RWPE2 (cell line): ENCODE measurements at regions not wholly inside any gene's neighbourhood (a gene's known extent, or its start where the extent isn't known, plus 50 kb on each side); places are given as distances from the start of the nearest gene placed in this dataset.
"Not testable (repeated sequence)": the region's sequence is repeated elsewhere in the genome, so short reads cannot be mapped to it uniquely, and the experiment has no call there.

ENCODE experiments used
- ATAC-seq: fragments of 200-7000 bp; cut with Tn5 transposase; 3 replicates; pipeline ENCODE4 v1.9.1; 2021; ENCODE audit warnings: low read depth
- DNase-seq: peaks from one replicate; pipeline ENCODE4 v3.0.0-alpha.2; 2020; ENCODE audit warnings: low spot score
- H3K27ac ChIP-seq: fragments of 450-650 bp; 2 replicates; pipeline ENCODE4 v1.5.1; 2017; ENCODE audit warnings: mild to moderate bottlenecking; ENCODE audit not compliant: poor library complexity, severe bottlenecking
- H3K27me3 ChIP-seq: fragments of 250-450 bp; sonication (Bioruptor Pico); 2 replicates; pipeline ENCODE4 v1.5.1; 2021; ENCODE audit warnings: mild to moderate bottlenecking, moderate library complexity; ENCODE audit not compliant: insufficient read depth, poor library complexity, severe bottlenecking
- H3K36me3 ChIP-seq: fragments of 250-450 bp; sonication (Bioruptor Pico); 2 replicates; pipeline ENCODE4 v1.5.1; 2020; ENCODE audit warnings: low read depth, mild to moderate bottlenecking, moderate library complexity
- H3K4me1 ChIP-seq: fragments of 250-450 bp; sonication (Bioruptor Pico); 2 replicates; pipeline ENCODE4 v1.5.1; 2021; ENCODE audit warnings: mild to moderate bottlenecking, moderate library complexity; ENCODE audit not compliant: insufficient read depth, poor library complexity, severe bottlenecking
- H3K4me3 ChIP-seq: fragments of 250-450 bp; sonication (Bioruptor Pico); 2 replicates; pipeline ENCODE4 v1.5.1; 2021; ENCODE audit warnings: mild to moderate bottlenecking, moderate library complexity; ENCODE audit not compliant: severe bottlenecking
- H3K9me3 ChIP-seq: fragments of 250-450 bp; sonication (Bioruptor Pico); 2 replicates; pipeline ENCODE4 v1.5.1; 2021; ENCODE audit warnings: mild to moderate bottlenecking, moderate library complexity; ENCODE audit not compliant: severe bottlenecking
- CTCF ChIP-seq: fragments of 450-650 bp; IDR thresholded peaks from one replicate; pipeline ENCODE4 v1.5.1; 2017; ENCODE audit warnings: mild to moderate bottlenecking, moderate library complexity; ENCODE audit not compliant: poor library complexity, severe bottlenecking

GRCh38 chr6:8172530-8172929, 70.2 kb upstream of the EEF1E1 start:
- Histone ChIP-seq H3K36me3 (no peaks in the 10 kb centered on the region), H3K4me1 (peaks cover 7% of the 10 kb centered on the region), H3K4me3 (no peak overlapping the region), H3K9me3 (no peaks in the 10 kb centered on the region), H3K27me3 (no peaks in the 10 kb centered on the region), H3K27ac (no peak overlapping the region)
- TF ChIP-seq CTCF, result peak; percentile 6
- DNase-seq (no peak), ATAC-seq (no peak)

DNA sequence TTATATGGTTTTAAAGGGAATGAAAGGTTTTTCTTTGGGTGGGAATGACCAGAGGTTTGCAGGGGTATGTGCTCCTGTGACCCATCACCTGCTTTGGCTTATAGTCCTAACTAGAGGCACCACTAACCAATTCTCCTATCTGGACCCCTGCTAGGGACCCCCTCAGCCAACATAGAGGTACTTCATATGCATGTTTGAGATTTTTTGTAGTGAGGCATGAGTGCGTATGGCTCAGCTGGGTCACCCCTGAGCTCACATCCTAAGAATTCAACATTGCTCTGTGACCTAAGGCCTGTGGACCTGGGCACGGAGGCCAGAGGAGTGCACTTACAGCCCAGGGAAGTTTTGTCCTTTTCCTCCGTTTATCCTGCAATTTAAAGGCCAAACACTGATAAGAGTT, 68.4 kb upstream of the EEF1E1 start:
- TF ChIP-seq CTCF, result no peak
- DNase-seq (no peak), ATAC-seq (no peak)
- Histone ChIP-seq H3K9me3 (no peaks in the 10 kb centered on the region), H3K4me3 (no peak overlapping the region), H3K27me3 (no peaks in the 10 kb centered on the region), H3K36me3 (no peaks in the 10 kb centered on the region), H3K4me1 (peaks cover 7% of the 10 kb centered on the region), H3K27ac (no peak overlapping the region)

DNA sequence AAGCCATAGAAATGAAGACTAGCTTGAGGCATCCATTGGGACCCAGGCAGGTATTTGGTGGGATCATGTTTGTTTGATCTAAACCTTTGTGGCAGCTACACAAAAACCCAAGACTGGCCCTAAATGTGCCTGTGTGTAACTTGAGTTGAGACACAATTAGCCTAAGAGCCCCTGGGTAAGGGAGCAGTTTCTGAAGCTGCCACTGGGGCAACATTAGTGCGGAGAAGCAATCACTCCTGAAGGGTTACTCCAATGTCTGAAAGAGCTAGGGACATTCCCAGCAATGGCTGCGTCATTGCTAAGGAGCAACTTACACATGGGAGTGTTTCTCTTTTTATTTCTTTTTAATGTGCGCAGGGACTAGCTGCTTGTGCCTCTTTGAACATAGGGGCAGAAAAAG, 67.9 kb upstream of the EEF1E1 start:
- DNase-seq (no peak), ATAC-seq (no peak)
- Histone ChIP-seq H3K4me1 (peaks cover 7% of the 10 kb centered on the region), H3K4me3 (no peak overlapping the region), H3K27me3 (no peaks in the 10 kb centered on the region), H3K9me3 (no peaks in the 10 kb centered on the region), H3K36me3 (no peaks in the 10 kb centered on the region), H3K27ac (no peak overlapping the region)
- no peak for TF ChIP-seq CTCF

GRCh38 chr6:8166156-8166555, 63.8 kb upstream of the EEF1E1 start:
- no peak for DNase-seq
- TF ChIP-seq CTCF, result no peak
- Histone ChIP-seq H3K4me1 (no peaks in the 10 kb centered on the region), H3K27ac (no peak overlapping the region), H3K9me3 (no peaks in the 10 kb centered on the region), H3K36me3 (no peaks in the 10 kb centered on the region), H3K27me3 (no peaks in the 10 kb centered on the region), H3K4me3 (no peak overlapping the region)
- ATAC-seq, result no peak

- not testable (repeated sequence) for H3K4me1 ChIP-seq, H3K27ac ChIP-seq, H3K36me3 ChIP-seq, H3K4me3 ChIP-seq, H3K27me3 ChIP-seq, DNase-seq, H3K9me3 ChIP-seq, ATAC-seq
These were observed 62.7 kb upstream of the EEF1E1 start for GRCh38 chr6:8165008-8165407.

DNA sequence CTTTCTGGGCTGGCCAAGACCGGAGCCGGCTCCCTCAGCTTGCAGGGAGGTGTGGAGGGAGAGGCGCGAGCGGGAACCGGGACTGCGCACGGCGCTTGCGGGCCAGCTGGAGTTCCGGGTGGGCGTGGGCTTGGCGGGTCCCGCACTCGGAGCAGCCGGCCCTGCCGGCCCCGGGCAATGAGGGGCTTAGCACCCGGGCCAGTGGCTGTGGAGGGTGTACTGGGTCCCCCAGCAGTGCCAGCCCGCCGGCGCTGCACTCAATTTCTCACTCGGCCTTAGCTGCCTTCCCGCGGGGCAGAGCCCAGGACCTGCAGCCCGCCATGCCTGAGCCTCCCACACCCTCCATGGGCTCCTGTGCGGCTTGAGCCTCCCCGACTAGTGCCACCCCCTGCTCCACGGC, 61.9 kb upstream of the EEF1E1 start:
- not testable (repeated sequence) for H3K27me3 ChIP-seq, H3K9me3 ChIP-seq, H3K4me3 ChIP-seq, H3K36me3 ChIP-seq, ATAC-seq, H3K4me1 ChIP-seq, H3K27ac ChIP-seq, DNase-seq
